Fibroblast of lung (primary cell): ENCODE measurements at regions not wholly inside any gene's neighbourhood (a gene's known extent, or its start where the extent isn't known, plus 50 kb on each side); places are given as distances from the start of the nearest gene placed in this dataset.

Source experiments
- DNase-seq, 2 donors: peaks; one replicate each; pipeline versions ENCODE4 v3.0.0 to v3.0.0-alpha.2; 2010; ENCODE audit warnings: low read depth in 2 of 2
- H2AFZ ChIP-seq: 2 replicates; pipeline ENCODE4 v1.5.1; 2012; ENCODE audit warnings: low read length, control low read depth, inconsistent platforms
- H3K27ac ChIP-seq: 2 replicates; pipeline ENCODE4 v1.5.1; 2011; ENCODE audit warnings: low read length, control low read depth; ENCODE audit not compliant: insufficient read depth
- H3K27me3 ChIP-seq: 2 replicates; pipeline ENCODE4 v1.5.1; 2011; ENCODE audit warnings: mild to moderate bottlenecking, low read length; ENCODE audit not compliant: control insufficient read depth, insufficient read depth
- H3K36me3 ChIP-seq: 2 replicates; pipeline ENCODE4 v1.5.1; 2011; ENCODE audit warnings: low read length; ENCODE audit not compliant: control insufficient read depth, insufficient read depth
- H3K4me1 ChIP-seq: 2 replicates; pipeline ENCODE4 v1.5.1; 2011; ENCODE audit warnings: low read length; ENCODE audit not compliant: control insufficient read depth, insufficient read depth; ENCODE audit errors: extremely low read depth
- H3K4me2 ChIP-seq: 2 replicates; pipeline ENCODE4 v1.5.1; 2011; ENCODE audit warnings: low read length, control low read depth; ENCODE audit not compliant: insufficient read depth; ENCODE audit errors: extremely low read depth
- H3K4me3 ChIP-seq, 4 experiments: fragments of 200-600 bp in 1 of 4; sonication (generic) in 1 of 4; replicated peaks in 1 of 4; 2 replicates each; pipeline ENCODE4 v1.5.1; 2011 to 2016; ENCODE audit warnings: low read length in 4 of 4, low read depth in 3 of 4, mild to moderate bottlenecking in 3 of 4, control low read depth in 2 of 4, inconsistent platforms in 1 of 4, mixed read lengths in 1 of 4; ENCODE audit not compliant: insufficient read depth in 1 of 4; ENCODE audit errors: control extremely low read depth in 1 of 4
- H3K79me2 ChIP-seq: 2 replicates; pipeline ENCODE4 v1.5.1; 2012; ENCODE audit warnings: mild to moderate bottlenecking, low read length, inconsistent platforms; ENCODE audit not compliant: control insufficient read depth, insufficient read depth
- H3K9ac ChIP-seq: 2 replicates; pipeline ENCODE4 v1.5.1; 2011; ENCODE audit warnings: mild to moderate bottlenecking, low read length, control low read depth; ENCODE audit not compliant: insufficient read depth
- H3K9me3 ChIP-seq: 2 replicates; pipeline ENCODE4 v1.5.1; 2012; ENCODE audit warnings: low read depth, low read length; ENCODE audit not compliant: control insufficient read depth, insufficient read depth
- H4K20me1 ChIP-seq: 2 replicates; pipeline ENCODE4 v1.5.1; 2011; ENCODE audit warnings: low read length; ENCODE audit not compliant: control insufficient read depth, insufficient read depth; ENCODE audit errors: extremely low read depth
- EZH2 ChIP-seq: IDR thresholded peaks from 2 replicates; pipeline ENCODE4 v1.5.1; 2012; ENCODE audit warnings: low read length, control low read depth, mild to moderate bottlenecking; ENCODE audit errors: missing control alignments
- TF ChIP-seq, protein P1 (sequence below), 2 donors: IDR thresholded peaks in 1 of 2; conservative IDR thresholded peaks in 1 of 2; 1 replicate in 1 of 2; 2 replicates in 1 of 2; pipeline ENCODE4 v1.5.1; 2011 to 2012; ENCODE audit warnings: low read length in 2 of 2, control low read depth in 1 of 2, inconsistent platforms in 1 of 2, low read depth in 1 of 2, mild to moderate bottlenecking in 1 of 2

DNA sequence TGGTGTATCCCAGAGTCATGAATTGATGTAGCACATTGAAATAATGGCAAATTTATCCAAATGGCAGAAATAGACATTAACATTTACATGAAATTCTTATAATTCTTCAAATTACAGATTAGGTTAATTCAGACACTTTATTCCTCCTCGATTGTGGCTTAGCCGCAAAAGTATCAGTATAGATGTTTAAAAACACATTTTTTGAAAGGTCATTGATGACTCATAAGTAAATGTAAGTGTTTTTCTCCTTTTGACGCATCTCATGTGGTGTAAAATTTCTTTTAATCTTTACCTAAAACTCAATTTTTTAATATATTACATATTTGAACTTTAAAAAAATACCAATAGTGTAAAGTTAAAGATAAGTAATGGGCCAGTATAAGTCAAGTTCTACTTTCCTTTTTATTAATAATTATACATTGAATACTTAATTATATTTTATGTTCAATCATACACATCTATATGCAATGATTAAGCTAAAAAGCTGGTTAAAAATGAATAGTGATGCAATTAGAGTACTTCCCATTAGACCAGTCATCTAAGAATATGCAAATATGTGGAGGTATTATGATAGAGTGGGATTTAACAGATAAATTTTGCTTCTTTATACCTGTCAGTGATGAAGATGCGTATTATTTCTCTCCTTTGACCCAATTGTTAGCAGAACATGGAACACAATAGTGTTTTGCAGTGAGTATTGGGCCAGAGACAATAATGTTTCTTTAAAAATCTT lies 678.1 kb upstream of the DPPA4 start:
- Histone ChIP-seq H3K4me1 (no peaks in the 10 kb centered on the region), H2AFZ (no peak overlapping the region), H3K36me3 (no peaks in the 10 kb centered on the region), H3K9ac (no peak overlapping the region), H4K20me1 (no peaks in the 10 kb centered on the region), H3K4me3 (no peak overlapping the region), H3K9me3 (no peaks in the 10 kb centered on the region), H3K27me3 (no peaks in the 10 kb centered on the region), H3K4me2 (no peak overlapping the region), H3K27ac (no peak overlapping the region), H3K79me2 (no peaks in the 10 kb centered on the region)
- DNase-seq = no peak
- TF ChIP-seq, protein P1, sequence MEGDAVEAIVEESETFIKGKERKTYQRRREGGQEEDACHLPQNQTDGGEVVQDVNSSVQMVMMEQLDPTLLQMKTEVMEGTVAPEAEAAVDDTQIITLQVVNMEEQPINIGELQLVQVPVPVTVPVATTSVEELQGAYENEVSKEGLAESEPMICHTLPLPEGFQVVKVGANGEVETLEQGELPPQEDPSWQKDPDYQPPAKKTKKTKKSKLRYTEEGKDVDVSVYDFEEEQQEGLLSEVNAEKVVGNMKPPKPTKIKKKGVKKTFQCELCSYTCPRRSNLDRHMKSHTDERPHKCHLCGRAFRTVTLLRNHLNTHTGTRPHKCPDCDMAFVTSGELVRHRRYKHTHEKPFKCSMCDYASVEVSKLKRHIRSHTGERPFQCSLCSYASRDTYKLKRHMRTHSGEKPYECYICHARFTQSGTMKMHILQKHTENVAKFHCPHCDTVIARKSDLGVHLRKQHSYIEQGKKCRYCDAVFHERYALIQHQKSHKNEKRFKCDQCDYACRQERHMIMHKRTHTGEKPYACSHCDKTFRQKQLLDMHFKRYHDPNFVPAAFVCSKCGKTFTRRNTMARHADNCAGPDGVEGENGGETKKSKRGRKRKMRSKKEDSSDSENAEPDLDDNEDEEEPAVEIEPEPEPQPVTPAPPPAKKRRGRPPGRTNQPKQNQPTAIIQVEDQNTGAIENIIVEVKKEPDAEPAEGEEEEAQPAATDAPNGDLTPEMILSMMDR (conservative IDR thresholded peaks at IDR 0.05 in 1 of 2, IDR thresholded peaks at IDR 0.05 in 1 of 2; ENCODE audit: low read depth in 1 of 2, low read length in 2 of 2) = no peak
- no peak for TF ChIP-seq EZH2

- no peaks in the 10 kb centered on the region for H3K4me1 ChIP-seq
- no peaks in the 10 kb centered on the region for H3K27me3 ChIP-seq
- H3K79me2 ChIP-seq = no peaks in the 10 kb centered on the region
- no peak overlapping the region for H3K4me2 ChIP-seq
- no peak overlapping the region for H3K4me3 ChIP-seq
- H3K9ac ChIP-seq = no peak overlapping the region
- H2AFZ ChIP-seq = no peak overlapping the region
- TF ChIP-seq EZH2 = no peak
- TF ChIP-seq, protein P1 (conservative IDR thresholded peaks at IDR 0.05 in 1 of 2, IDR thresholded peaks at IDR 0.05 in 1 of 2; ENCODE audit: low read depth in 1 of 2, low read length in 2 of 2) = no peak
- H4K20me1 ChIP-seq = no peaks in the 10 kb centered on the region
- DNase-seq = peak in 1 of 2 donors; percentile 13
- H3K36me3 ChIP-seq = no peaks in the 10 kb centered on the region
- no peak overlapping the region for H3K27ac ChIP-seq
- H3K9me3 ChIP-seq = no peaks in the 10 kb centered on the region
Measured at GRCh38 chr3:110016235-110016815, 679.0 kb upstream of the DPPA4 start.

GRCh38 chr3:110017304-110017703 lies 680.0 kb upstream of the DPPA4 start:
- H2AFZ ChIP-seq = no peak overlapping the region
- no peaks in the 10 kb centered on the region for H3K4me1 ChIP-seq
- H3K27ac ChIP-seq = no peak overlapping the region
- no peaks in the 10 kb centered on the region for H3K36me3 ChIP-seq
- no peaks in the 10 kb centered on the region for H4K20me1 ChIP-seq
- no peak overlapping the region for H3K4me3 ChIP-seq
- no peaks in the 10 kb centered on the region for H3K27me3 ChIP-seq
- TF ChIP-seq, protein P1 (conservative IDR thresholded peaks at IDR 0.05 in 1 of 2, IDR thresholded peaks at IDR 0.05 in 1 of 2; ENCODE audit: low read depth in 1 of 2, low read length in 2 of 2) = no peak
- no peak for TF ChIP-seq EZH2
- no peak overlapping the region for H3K9ac ChIP-seq
- no peak for DNase-seq
- no peaks in the 10 kb centered on the region for H3K9me3 ChIP-seq
- H3K4me2 ChIP-seq = no peak overlapping the region
- no peaks in the 10 kb centered on the region for H3K79me2 ChIP-seq
